Mucosa of descending colon (tissue), 3 donors: ENCODE measurements at regions not wholly inside any gene's neighbourhood (a gene's known extent, or its start where the extent isn't known, plus 50 kb on each side); places are given as distances from the start of the nearest gene placed in this dataset.
"Not testable (repeated sequence)": the region's sequence is repeated elsewhere in the genome, so short reads cannot be mapped to it uniquely, and the experiment has no call there.

Experiments used
- ATAC-seq: fragments of 200-7000 bp; cut with Tn5 transposase; one replicate; pipeline ENCODE4 v1.9.1; 2020; ENCODE audit warnings: mild to moderate bottlenecking, moderate library complexity
- DNase-seq, 3 donors: peaks; one replicate each; pipeline ENCODE4 v3.0.0-alpha.2; 2020
- H3K36me3 ChIP-seq: fragments of 200-600 bp; one replicate; pipeline ENCODE4 v1.8.0; 2021; ENCODE audit warnings: low read depth, mild to moderate bottlenecking
- H3K4me1 ChIP-seq: fragments of 200-600 bp; one replicate; pipeline ENCODE4 v1.8.0; 2021; ENCODE audit warnings: low read depth, mild to moderate bottlenecking
- H3K4me3 ChIP-seq: fragments of 200-600 bp; one replicate; pipeline ENCODE4 v1.8.0; 2021; ENCODE audit warnings: mild to moderate bottlenecking
- H3K9me3 ChIP-seq: fragments of 200-600 bp; one replicate; pipeline ENCODE4 v1.8.0; 2021; ENCODE audit warnings: mild to moderate bottlenecking
- intact Hi-C, 2 donors: fragments of 100-400 bp; cut with DNase I in 1 of 2; cut with micrococcal nuclease in 1 of 2; formaldehyde crosslinking; loops; one replicate each; pipeline versions ENCODE4 v1.11.0 to v1.11.1; 2022; cut with DNase I, micrococcal nuclease
- TF ChIP-seq, protein P1 (sequence below): fragments of 200-600 bp; IDR thresholded peaks from one replicate; pipeline ENCODE4 v1.8.0; 2022; ENCODE audit warnings: antibody characterized with exemption, mild to moderate bottlenecking
- donor health status: DM: no; HTN: no; CAD: no; lungs with moderate emphysema.
- donor health status: DM: no; HTN: no; CAD: no.
- donor health status: DM: no; HTN: yes; CAD: no.

DNA sequence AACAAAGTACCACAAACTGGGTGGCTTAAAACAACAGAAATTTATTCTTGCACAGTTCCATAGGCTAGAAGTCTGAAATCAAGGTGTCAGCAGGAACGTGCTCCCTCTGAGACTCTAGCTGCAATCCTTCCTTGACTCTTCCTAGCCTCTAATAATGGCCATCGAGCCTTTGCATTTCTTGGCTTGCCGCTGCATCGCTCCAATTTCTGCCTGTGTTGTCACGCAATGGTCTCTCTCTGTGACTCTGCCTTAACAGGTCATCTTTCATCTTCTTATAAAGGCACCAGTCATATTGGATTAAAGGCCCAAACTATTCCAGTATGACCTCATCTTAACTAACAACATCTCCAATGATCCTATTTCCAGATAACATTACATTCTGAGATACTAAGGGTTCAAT is 61.0 kb upstream of the FNDC3B start:
- TF ChIP-seq, protein P1, sequence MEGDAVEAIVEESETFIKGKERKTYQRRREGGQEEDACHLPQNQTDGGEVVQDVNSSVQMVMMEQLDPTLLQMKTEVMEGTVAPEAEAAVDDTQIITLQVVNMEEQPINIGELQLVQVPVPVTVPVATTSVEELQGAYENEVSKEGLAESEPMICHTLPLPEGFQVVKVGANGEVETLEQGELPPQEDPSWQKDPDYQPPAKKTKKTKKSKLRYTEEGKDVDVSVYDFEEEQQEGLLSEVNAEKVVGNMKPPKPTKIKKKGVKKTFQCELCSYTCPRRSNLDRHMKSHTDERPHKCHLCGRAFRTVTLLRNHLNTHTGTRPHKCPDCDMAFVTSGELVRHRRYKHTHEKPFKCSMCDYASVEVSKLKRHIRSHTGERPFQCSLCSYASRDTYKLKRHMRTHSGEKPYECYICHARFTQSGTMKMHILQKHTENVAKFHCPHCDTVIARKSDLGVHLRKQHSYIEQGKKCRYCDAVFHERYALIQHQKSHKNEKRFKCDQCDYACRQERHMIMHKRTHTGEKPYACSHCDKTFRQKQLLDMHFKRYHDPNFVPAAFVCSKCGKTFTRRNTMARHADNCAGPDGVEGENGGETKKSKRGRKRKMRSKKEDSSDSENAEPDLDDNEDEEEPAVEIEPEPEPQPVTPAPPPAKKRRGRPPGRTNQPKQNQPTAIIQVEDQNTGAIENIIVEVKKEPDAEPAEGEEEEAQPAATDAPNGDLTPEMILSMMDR = no peak

DNA sequence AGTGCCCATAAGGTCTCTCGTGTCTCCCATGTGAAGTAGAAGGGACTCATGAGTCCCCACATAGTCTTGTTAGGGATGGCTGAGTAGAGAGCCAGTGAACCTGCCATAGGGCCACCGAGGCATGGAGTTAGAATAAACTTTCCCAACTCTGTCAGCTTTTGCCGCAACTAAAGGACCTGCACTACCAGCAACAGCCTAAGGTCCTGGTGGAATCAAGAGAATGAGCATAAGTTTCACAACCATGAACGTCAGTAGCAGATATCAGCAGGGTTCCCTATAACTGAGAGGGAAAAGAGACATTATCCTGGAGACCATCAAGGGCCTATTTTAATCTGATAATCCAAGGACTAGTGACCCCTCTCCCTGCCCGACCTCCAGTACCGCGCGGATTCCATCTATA is 60.3 kb upstream of the FNDC3B start:
- DNase-seq = no peak
- H3K36me3 ChIP-seq = no peaks in the 10 kb centered on the region
- TF ChIP-seq, protein P1 = no peak
- no peaks in the 10 kb centered on the region for H3K4me1 ChIP-seq
- no peak overlapping the region for H3K4me3 ChIP-seq
- intact Hi-C loops = no loop called here
- ATAC-seq = no peak
- H3K9me3 ChIP-seq = no peaks in the 10 kb centered on the region

More for the DNA sequence above, 61.0 kb upstream of the FNDC3B start:
- intact Hi-C loops = no loop called here
- no peak for DNase-seq
- Histone ChIP-seq H3K9me3 (no peaks in the 10 kb centered on the region), H3K36me3 (no peaks in the 10 kb centered on the region), H3K4me1 (no peaks in the 10 kb centered on the region), H3K4me3 (no peak overlapping the region)
- no peak for ATAC-seq

DNA sequence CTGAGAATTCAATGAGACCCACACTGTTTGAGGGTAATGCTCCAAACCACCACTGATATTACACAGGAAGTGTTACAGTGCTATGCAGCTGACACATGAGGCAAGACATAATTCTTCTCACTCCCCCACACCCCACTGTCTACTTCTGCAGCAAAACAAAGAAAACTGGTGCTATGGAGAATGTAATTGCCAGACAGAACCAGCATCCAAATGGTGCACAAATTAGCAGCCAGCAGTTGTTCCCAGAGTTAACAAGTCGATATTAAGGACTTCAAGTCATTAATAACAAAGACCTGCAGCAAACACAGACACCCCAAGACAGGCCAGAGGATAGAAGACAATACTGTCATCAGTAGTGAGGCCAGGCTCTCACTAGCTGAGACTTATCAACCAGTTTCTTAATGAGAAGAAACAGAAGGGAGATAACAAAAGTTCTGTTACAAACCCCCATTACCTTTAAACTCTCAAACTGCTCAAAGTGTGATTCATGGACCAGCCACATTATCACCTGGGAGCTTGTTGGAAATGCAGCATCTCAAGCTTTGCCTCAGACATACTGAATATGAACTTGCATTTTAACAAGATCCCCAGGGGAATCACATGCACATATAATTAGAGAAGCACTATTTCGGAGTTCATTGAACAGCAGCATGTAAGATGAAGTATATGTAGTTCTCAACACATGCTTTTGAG is 58.7 kb upstream of the FNDC3B start:
- TF ChIP-seq, protein P1 = no peak
- no peak overlapping the region for H3K4me3 ChIP-seq
- ATAC-seq (peak; percentile 35), DNase-seq (no peak)
- H3K36me3 ChIP-seq = no peaks in the 10 kb centered on the region
- H3K9me3 ChIP-seq = no peaks in the 10 kb centered on the region
- no peaks in the 10 kb centered on the region for H3K4me1 ChIP-seq
- intact Hi-C loops = no loop called here

DNA sequence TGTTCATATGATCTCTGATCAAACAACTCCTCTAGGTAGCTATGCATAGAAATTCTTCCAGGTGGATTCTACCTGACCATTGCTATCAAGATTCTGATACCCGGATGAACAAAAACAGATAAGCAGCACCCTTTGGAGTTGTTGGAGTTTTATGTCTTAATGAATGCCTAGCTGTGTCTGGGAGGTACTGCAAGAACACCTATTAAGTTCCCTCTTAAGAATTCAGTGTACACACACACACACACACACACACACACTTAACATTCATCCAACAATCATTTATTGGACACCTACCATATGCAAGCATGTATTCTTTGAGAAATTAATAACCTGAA is 58.1 kb upstream of the FNDC3B start:
- no peak overlapping the region for H3K4me3 ChIP-seq
- TF ChIP-seq, protein P1 = no peak
- no peaks in the 10 kb centered on the region for H3K4me1 ChIP-seq
- ATAC-seq (no peak), DNase-seq (no peak)
- no peaks in the 10 kb centered on the region for H3K9me3 ChIP-seq
- intact Hi-C loops = no loop called here
- no peaks in the 10 kb centered on the region for H3K36me3 ChIP-seq

DNA sequence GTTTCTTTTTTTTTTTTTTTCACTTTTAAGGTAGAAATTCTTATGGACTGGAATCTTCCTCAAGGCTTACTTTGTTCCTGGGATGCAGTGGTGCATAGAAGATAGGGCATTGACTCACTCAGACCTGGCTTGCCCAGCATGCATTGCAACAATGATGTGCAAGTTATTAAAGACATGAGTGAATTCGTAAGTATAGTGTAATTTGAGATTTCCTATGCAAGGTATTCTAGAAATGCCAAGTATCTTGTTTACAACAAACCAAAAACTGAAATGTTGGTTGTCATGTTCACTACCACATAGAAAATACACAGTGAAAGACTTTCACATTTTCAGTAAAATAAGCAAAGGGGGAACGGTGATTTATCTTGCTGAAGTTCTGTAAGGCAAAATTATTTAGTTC is 56.5 kb upstream of the FNDC3B start:
- no peaks in the 10 kb centered on the region for H3K4me1 ChIP-seq
- H3K4me3 ChIP-seq = no peak overlapping the region
- H3K36me3 ChIP-seq = no peaks in the 10 kb centered on the region
- ATAC-seq (no peak), DNase-seq (no peak)
- H3K9me3 ChIP-seq = no peaks in the 10 kb centered on the region
- intact Hi-C loops = no loop called here
- TF ChIP-seq, protein P1 = no peak

DNA sequence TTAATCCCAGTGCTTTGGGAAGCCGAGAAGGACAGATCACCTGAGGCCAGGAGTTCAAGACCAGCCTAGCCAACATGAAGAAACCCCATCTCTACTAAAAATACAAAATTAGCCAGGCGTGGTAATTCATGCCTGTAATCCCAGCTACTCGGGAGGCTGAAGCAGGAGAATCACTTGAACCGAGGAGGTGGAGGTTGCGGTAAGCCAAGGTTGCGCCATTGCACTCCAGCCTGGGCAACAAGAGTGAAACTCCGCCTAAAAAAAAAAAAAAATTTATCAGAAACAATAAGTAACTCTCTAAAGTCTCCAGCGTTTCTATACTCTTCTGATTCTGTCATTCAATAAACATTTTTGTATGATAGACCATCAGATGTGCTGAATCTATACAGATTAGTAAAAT is 55.7 kb upstream of the FNDC3B start:
- ATAC-seq, H3K9me3 ChIP-seq, intact Hi-C loops, H3K36me3 ChIP-seq, DNase-seq, H3K4me1 ChIP-seq, H3K4me3 ChIP-seq: not testable (repeated sequence)
